PC-3 (cell line): ENCODE measurements at regions not wholly inside any gene's neighbourhood (a gene's known extent, or its start where the extent isn't known, plus 50 kb on each side); places are given as distances from the start of the nearest gene placed in this dataset.

Experiments used
- ATAC-seq: fragments of 200-7000 bp; cut with Tn5 transposase; 2 replicates; pipeline ENCODE4 v1.9.1; 2020; ENCODE audit warnings: mild to moderate bottlenecking, moderate library complexity
- BruUV-seq: library from RNA; stranded (reverse); fragments of 400-500 nt; replicated peaks from 2 replicates; lab custom pipeline; 2021; lab: Mats Ljungman, UMichigan
- CTCF ChIA-PET: fragments of 300-600 bp; sonication (Branson Sonifier 250); formaldehyde crosslinking; loops from one replicate; lab custom pipeline; 2022; ENCODE audit warnings: antibody characterized with exemption; lab: Charles Lee
- POLR2A ChIA-PET: fragments of 300-600 bp; sonication (Branson Sonifier 250); formaldehyde crosslinking; loops from one replicate; lab custom pipeline; 2022; ENCODE audit warnings: antibody characterized with exemption; ENCODE audit not compliant: unreplicated experiment; lab: Charles Lee
- DNase-seq: peaks from one replicate; pipeline ENCODE4 v3.0.0-alpha.2; 2015
- H2AFZ ChIP-seq: fragments of 300-600 bp; sonication (generic); 2 replicates; pipeline ENCODE4 v1.6.0; 2016; ENCODE audit warnings: antibody characterized with exemption, low read length
- H3F3A ChIP-seq: fragments of 300-600 bp; sonication (generic); one replicate; pipeline ENCODE4 v1.6.0; 2017; ENCODE audit warnings: antibody characterized with exemption, low read length, control low read depth, mild to moderate bottlenecking; ENCODE audit not compliant: unreplicated experiment
- H3K27ac ChIP-seq: fragments of 300-600 bp; sonication (generic); 2 replicates; pipeline ENCODE4 v1.5.1; 2016; ENCODE audit warnings: mild to moderate bottlenecking, low read length
- H3K27me3 ChIP-seq: fragments of 300-600 bp; sonication (generic); 2 replicates; pipeline ENCODE4 v1.6.1; 2016; ENCODE audit warnings: low read length, mixed read lengths
- H3K36me3 ChIP-seq: fragments of 300-600 bp; sonication (generic); 2 replicates; pipeline ENCODE4 v1.6.1; 2016; ENCODE audit warnings: low read depth, mixed run types, low read length, mixed read lengths
- H3K4me1 ChIP-seq: fragments of 300-600 bp; sonication (generic); 2 replicates; pipeline ENCODE4 v1.5.1; 2016; ENCODE audit warnings: low read length; ENCODE audit not compliant: insufficient read depth
- H3K4me2 ChIP-seq: fragments of 300-600 bp; sonication (generic); 2 replicates; pipeline ENCODE4 v1.6.0; 2016; ENCODE audit warnings: low read length
- H3K4me3 ChIP-seq: fragments of 300-600 bp; sonication (generic); 2 replicates; pipeline ENCODE4 v1.5.1; 2016; ENCODE audit warnings: mild to moderate bottlenecking, low read length, mixed read lengths
- H3K79me2 ChIP-seq: fragments of 300-600 bp; sonication (generic); 2 replicates; pipeline ENCODE4 v1.6.1; 2017; ENCODE audit warnings: low read length, mixed read lengths
- H3K9ac ChIP-seq: fragments of 300-600 bp; sonication (generic); 2 replicates; pipeline ENCODE4 v1.6.0; 2016; ENCODE audit warnings: mild to moderate bottlenecking, low read length
- H3K9me2 ChIP-seq: fragments of 300-600 bp; sonication (generic); replicated peaks from 2 replicates; pipeline ENCODE4 v1.6.1; 2016; ENCODE audit warnings: mixed run types, low read length, mixed read lengths
- H3K9me3 ChIP-seq: fragments of 300-600 bp; sonication (generic); 2 replicates; pipeline ENCODE4 v1.6.1; 2016; ENCODE audit warnings: low read length, mixed read lengths
- H4K20me1 ChIP-seq: fragments of 300-600 bp; sonication (generic); 2 replicates; pipeline ENCODE4 v1.6.1; 2016; ENCODE audit warnings: low read length, mixed read lengths
- CTCF ChIP-seq: fragments of 300-600 bp; sonication (generic); conservative IDR thresholded peaks from 2 replicates; pipeline ENCODE4 v1.5.1; 2017; ENCODE audit warnings: antibody characterized with exemption, low read depth, mild to moderate bottlenecking, low read length
- EZH2 ChIP-seq: fragments of 300-600 bp; sonication (generic); IDR thresholded peaks from one replicate; pipeline ENCODE4 v1.6.1; 2017; ENCODE audit warnings: antibody characterized with exemption, mild to moderate bottlenecking, low read length; ENCODE audit not compliant: unreplicated experiment
- EZH2phosphoT487 ChIP-seq: fragments of 300-600 bp; sonication (generic); IDR thresholded peaks from 2 replicates; pipeline ENCODE4 v1.6.1; 2018; ENCODE audit warnings: mild to moderate bottlenecking, antibody characterized with exemption, low read length, borderline replicate concordance
- intact Hi-C: fragments of 100-400 bp; cut with micrococcal nuclease; formaldehyde crosslinking; loops from 2 replicates; pipeline ENCODE4 v1.9.0; 2023

GRCh38 chr4:36740796-36741310, 459.4 kb downstream of the DTHD1 start:
- H3K9ac ChIP-seq = no peak overlapping the region
- no peaks in the 10 kb centered on the region for H3K9me3 ChIP-seq
- BruUV-seq = no TSS peak
- no peak overlapping the region for H3K4me3 ChIP-seq
- no peaks in the 10 kb centered on the region for H3K36me3 ChIP-seq
- intact Hi-C loops = no loop called here
- no peaks in the 10 kb centered on the region for H3F3A ChIP-seq
- no peak overlapping the region for H3K27ac ChIP-seq
- POLR2A ChIA-PET = no interaction called here
- DNase-seq (no peak), ATAC-seq (no peak)
- no peaks in the 10 kb centered on the region for H4K20me1 ChIP-seq
- no peak overlapping the region for H3K4me2 ChIP-seq
- H2AFZ ChIP-seq = no peak overlapping the region
- no peak for TF ChIP-seq EZH2
- TF ChIP-seq CTCF = no peak
- no peak for TF ChIP-seq EZH2phosphoT487
- H3K4me1 ChIP-seq = no peaks in the 10 kb centered on the region
- no peaks in the 10 kb centered on the region for H3K79me2 ChIP-seq
- no peaks in the 10 kb centered on the region for H3K27me3 ChIP-seq
- no peaks in the 10 kb centered on the region for H3K9me2 ChIP-seq
- CTCF ChIA-PET = no interaction called here

GRCh38 chr4:36747277-36748129, 466.1 kb downstream of the DTHD1 start:
- CTCF ChIA-PET = no interaction called here
- H4K20me1 ChIP-seq = no peaks in the 10 kb centered on the region
- H3K4me1 ChIP-seq = no peaks in the 10 kb centered on the region
- TF ChIP-seq EZH2 = no peak
- H3K36me3 ChIP-seq = no peaks in the 10 kb centered on the region
- H3K79me2 ChIP-seq = no peaks in the 10 kb centered on the region
- no peak overlapping the region for H3K4me3 ChIP-seq
- intact Hi-C loops = no loop called here
- no TSS peak for BruUV-seq
- no peaks in the 10 kb centered on the region for H3K9me3 ChIP-seq
- H2AFZ ChIP-seq = no peak overlapping the region
- no peak for DNase-seq
- no peak for ATAC-seq
- POLR2A ChIA-PET = no interaction called here
- no peak overlapping the region for H3K27ac ChIP-seq
- H3K9ac ChIP-seq = no peak overlapping the region
- no peaks in the 10 kb centered on the region for H3K9me2 ChIP-seq
- H3F3A ChIP-seq = no peaks in the 10 kb centered on the region
- no peaks in the 10 kb centered on the region for H3K27me3 ChIP-seq
- no peak overlapping the region for H3K4me2 ChIP-seq

GRCh38 chr4:36753048-36753447, 471.6 kb downstream of the DTHD1 start:
- Histone ChIP-seq H4K20me1 (no peaks in the 10 kb centered on the region), H3F3A (no peaks in the 10 kb centered on the region), H3K9me3 (no peaks in the 10 kb centered on the region), H3K79me2 (no peaks in the 10 kb centered on the region), H3K9ac (no peak overlapping the region), H3K27ac (no peak overlapping the region), H3K4me1 (no peaks in the 10 kb centered on the region), H2AFZ (no peak overlapping the region), H3K27me3 (no peaks in the 10 kb centered on the region), H3K4me2 (no peak overlapping the region), H3K36me3 (no peaks in the 10 kb centered on the region), H3K4me3 (no peak overlapping the region), H3K9me2 (no peaks in the 10 kb centered on the region)
- no TSS peak for BruUV-seq
- intact Hi-C loops = no loop called here
- ChIA-PET POLR2A (no interaction called here), CTCF (no interaction called here)
- ATAC-seq (no peak), DNase-seq (no peak)
- TF ChIP-seq EZH2 (no peak), EZH2phosphoT487 (no peak), CTCF (no peak)
